HEK293 (cell line): ENCODE measurements at regions not wholly inside any gene's neighbourhood (a gene's known extent, or its start where the extent isn't known, plus 50 kb on each side); places are given as distances from the start of the nearest gene placed in this dataset.

Source experiments
- CTCF ChIA-PET: fragments of 350-600 bp; formaldehyde crosslinking; extraction: SDS; loops from one replicate; lab custom pipeline; 2021; ENCODE audit warnings: antibody characterized with exemption; lab: Yijun Ruan, JAX
- POLR2A ChIA-PET: fragments of 300-600 bp; formaldehyde crosslinking; extraction: SDS; loops from one replicate; lab custom pipeline; 2020; ENCODE audit warnings: antibody characterized with exemption, inconsistent platforms; lab: Yijun Ruan, JAX
- H3K27ac ChIP-seq: fragments of 200-500 bp; sonication (Bioruptor generic); 2 replicates; pipeline ENCODE4 v1.5.1; 2014; ENCODE audit warnings: low read depth, low read length, control low read depth, inconsistent platforms; ENCODE audit errors: extremely low read depth
- H3K36me3 ChIP-seq, 2 experiments: fragments of 200-500 bp in 1 of 2; sonication (Bioruptor generic) in 1 of 2; 1 replicate in 1 of 2; 2 replicates in 1 of 2; pipeline ENCODE4 v1.5.1; 2014 to 2017; ENCODE audit warnings: inconsistent platforms in 2 of 2, low read length in 2 of 2; ENCODE audit not compliant: control insufficient read depth in 2 of 2, insufficient read depth in 1 of 2
- H3K4me1 ChIP-seq: fragments of 200-500 bp; sonication (Bioruptor generic); 2 replicates; pipeline ENCODE4 v1.5.1; 2014; ENCODE audit warnings: mild to moderate bottlenecking, low read length, inconsistent platforms; ENCODE audit not compliant: control insufficient read depth, insufficient read depth
- H3K4me3 ChIP-seq: 2 replicates; pipeline ENCODE4 v1.5.1; 2011; ENCODE audit warnings: low read depth, mild to moderate bottlenecking, control low read depth, low read length, moderate library complexity
- H3K9me3 ChIP-seq: fragments of 200-500 bp; sonication (Bioruptor generic); 2 replicates; pipeline ENCODE4 v1.5.1; 2014; ENCODE audit warnings: low read depth, low read length, inconsistent platforms; ENCODE audit not compliant: control insufficient read depth, insufficient read depth
- KLF7 ChIP-seq: fragments of 450-650 bp; formaldehyde crosslinking; IDR thresholded peaks from 2 replicates; pipeline ENCODE4 v1.5.1; 2016; ENCODE audit warnings: missing biosample characterization, missing genetic modification characterization, borderline replicate concordance
- KLF8 ChIP-seq: fragments of 450-650 bp; formaldehyde crosslinking; IDR thresholded peaks from 2 replicates; pipeline ENCODE4 v1.5.1; 2016; ENCODE audit warnings: missing biosample characterization, missing genetic modification characterization
- OSR2 ChIP-seq: fragments of 450-650 bp; formaldehyde crosslinking; IDR thresholded peaks from 2 replicates; pipeline ENCODE4 v1.5.1; 2016; ENCODE audit warnings: missing biosample characterization, missing genetic modification characterization
- OVOL3 ChIP-seq: fragments of 450-650 bp; formaldehyde crosslinking; IDR thresholded peaks from 2 replicates; pipeline ENCODE4 v1.5.1; 2016; ENCODE audit warnings: missing biosample characterization, missing genetic modification characterization
- SALL2 ChIP-seq: fragments of 450-650 bp; formaldehyde crosslinking; IDR thresholded peaks from 2 replicates; pipeline ENCODE4 v1.5.0; 2017; ENCODE audit warnings: missing biosample characterization, mild to moderate bottlenecking, missing genetic modification characterization, borderline replicate concordance
- SCRT1 ChIP-seq: fragments of 450-650 bp; formaldehyde crosslinking; IDR thresholded peaks from 2 replicates; pipeline ENCODE4 v1.5.1; 2016; ENCODE audit warnings: missing biosample characterization, missing genetic modification characterization, borderline replicate concordance
- SCRT2 ChIP-seq: fragments of 450-650 bp; formaldehyde crosslinking; IDR thresholded peaks from 2 replicates; pipeline ENCODE4 v1.5.1; 2016; ENCODE audit warnings: missing biosample characterization, missing genetic modification characterization
- ZBTB10 ChIP-seq: fragments of 450-650 bp; formaldehyde crosslinking; IDR thresholded peaks from 2 replicates; pipeline ENCODE4 v1.5.1; 2016; ENCODE audit warnings: missing biosample characterization, missing genetic modification characterization
- ZFP69B ChIP-seq: fragments of 450-650 bp; formaldehyde crosslinking; IDR thresholded peaks from 2 replicates; pipeline ENCODE4 v1.5.1; 2016; ENCODE audit warnings: missing biosample characterization, missing genetic modification characterization
- ZNF174 ChIP-seq: fragments of 450-650 bp; formaldehyde crosslinking; IDR thresholded peaks from 2 replicates; pipeline ENCODE4 v1.5.0; 2017; ENCODE audit warnings: missing biosample characterization, mild to moderate bottlenecking, missing genetic modification characterization
- ZNF221 ChIP-seq: fragments of 450-650 bp; formaldehyde crosslinking; IDR thresholded peaks from 2 replicates; pipeline ENCODE4 v1.5.1; 2017; ENCODE audit warnings: missing biosample characterization, missing genetic modification characterization, borderline replicate concordance
- ZNF248 ChIP-seq: fragments of 450-650 bp; formaldehyde crosslinking; IDR thresholded peaks from 2 replicates; pipeline ENCODE4 v1.5.1; 2017; ENCODE audit warnings: missing biosample characterization, missing genetic modification characterization
- ZNF311 ChIP-seq: fragments of 450-650 bp; formaldehyde crosslinking; IDR thresholded peaks from 2 replicates; pipeline ENCODE4 v1.5.1; 2017; ENCODE audit warnings: missing biosample characterization, missing genetic modification characterization, borderline replicate concordance
- ZNF394 ChIP-seq: fragments of 450-650 bp; formaldehyde crosslinking; IDR thresholded peaks from 2 replicates; pipeline ENCODE4 v1.5.1; 2016; ENCODE audit warnings: missing biosample characterization, missing genetic modification characterization, mild to moderate bottlenecking, moderate library complexity, borderline replicate concordance
- ZNF518A ChIP-seq: fragments of 450-650 bp; formaldehyde crosslinking; conservative IDR thresholded peaks from 2 replicates; pipeline ENCODE4 v1.5.1; 2016; ENCODE audit warnings: low read depth, missing biosample characterization, missing genetic modification characterization
- ZNF529 ChIP-seq: fragments of 450-650 bp; formaldehyde crosslinking; IDR thresholded peaks from 2 replicates; pipeline ENCODE4 v1.5.1; 2017; ENCODE audit warnings: missing genetic modification characterization, missing biosample characterization; ENCODE audit not compliant: insufficient replicate concordance
- ZNF621 ChIP-seq: fragments of 450-650 bp; formaldehyde crosslinking; IDR thresholded peaks from 2 replicates; pipeline ENCODE4 v1.5.1; 2017; ENCODE audit warnings: missing biosample characterization, missing genetic modification characterization
- ZNF623 ChIP-seq: fragments of 450-650 bp; formaldehyde crosslinking; IDR thresholded peaks from 2 replicates; pipeline ENCODE4 v1.5.1; 2016; ENCODE audit warnings: missing biosample characterization, missing genetic modification characterization
- ZNF626 ChIP-seq: fragments of 450-650 bp; sonication (Bioruptor Pico); formaldehyde crosslinking; IDR thresholded peaks from 2 replicates; pipeline ENCODE4 v1.5.1; 2018; ENCODE audit warnings: missing biosample characterization, missing genetic modification characterization, inconsistent platforms
- ZNF629 ChIP-seq: fragments of 450-650 bp; formaldehyde crosslinking; IDR thresholded peaks from 2 replicates; pipeline ENCODE4 v1.5.1; 2017; ENCODE audit warnings: missing biosample characterization, missing genetic modification characterization
- ZNF677 ChIP-seq: fragments of 450-650 bp; IDR thresholded peaks from 2 replicates; pipeline ENCODE4 v1.5.0; 2018; ENCODE audit warnings: missing biosample characterization, mild to moderate bottlenecking, missing genetic modification characterization, moderate library complexity
- ZNF792 ChIP-seq: fragments of 450-650 bp; formaldehyde crosslinking; IDR thresholded peaks from 2 replicates; pipeline ENCODE4 v1.5.1; 2016; ENCODE audit warnings: missing biosample characterization, missing genetic modification characterization
- ZSCAN16 ChIP-seq: fragments of 450-650 bp; formaldehyde crosslinking; IDR thresholded peaks from 2 replicates; pipeline ENCODE4 v1.5.1; 2016; ENCODE audit warnings: missing biosample characterization, missing genetic modification characterization

- H3K36me3 ChIP-seq, result no peaks in the 10 kb centered on the region
- TF ChIP-seq ZNF248 (tag by site-specific recombination) (no peak), KLF7 (tag by site-specific recombination) (no peak), ZSCAN16 (tag by site-specific recombination) (no peak), ZBTB10 (tag by site-specific recombination) (no peak), ZNF626 (tag by site-specific recombination) (no peak), SALL2 (tag by site-specific recombination) (no peak), ZFP69B (no peak), ZNF623 (tag by site-specific recombination) (no peak)
- H3K27ac ChIP-seq, result no peak overlapping the region
- ChIA-PET POLR2A (no interaction called here), CTCF (no interaction called here)
- H3K4me3 ChIP-seq, result no peak overlapping the region
- peaks cover 9% of the 10 kb centered on the region; the same call in 1 of the 2 replicates for H3K4me1 ChIP-seq
- H3K9me3 ChIP-seq, result no peaks in the 10 kb centered on the region
Observed at GRCh38 chr3:18079062-18079461, 336.6 kb upstream of the TBC1D5 start.

GRCh38 chr3:18077128-18077840 lies 334.9 kb upstream of the TBC1D5 start:
- Histone ChIP-seq H3K9me3 (no peaks in the 10 kb centered on the region), H3K36me3 (no peaks in the 10 kb centered on the region), H3K4me1 (peaks cover 9% of the 10 kb centered on the region; the same call in 1 of the 2 replicates), H3K4me3 (no peak overlapping the region), H3K27ac (no peak overlapping the region)
- TF ChIP-seq ZNF221 (tag by site-specific recombination) (no peak), SCRT2 (peak; percentile 61), SCRT1 (tag by site-specific recombination) (peak; percentile 20; the same call in 1 of the 2 replicates), ZNF311 (tag by site-specific recombination) (no peak)
- ChIA-PET CTCF (no interaction called here), POLR2A (no interaction called here)

- no peaks in the 10 kb centered on the region for H3K36me3 ChIP-seq
- no peak overlapping the region for H3K27ac ChIP-seq
- no peaks in the 10 kb centered on the region for H3K9me3 ChIP-seq
- H3K4me3 ChIP-seq, result no peak overlapping the region
- ChIA-PET POLR2A (no interaction called here), CTCF (no interaction called here)
- H3K4me1 ChIP-seq, result peaks cover 9% of the 10 kb centered on the region; the same call in 1 of the 2 replicates
- TF ChIP-seq ZNF174 (tag by site-specific recombination) (no peak), ZNF394 (tag by site-specific recombination) (no peak), OVOL3 (no peak), ZNF792 (tag by site-specific recombination) (no peak), ZNF621 (no peak), ZNF677 (tag by site-specific recombination) (no peak), ZNF529 (tag by site-specific recombination) (no peak), ZNF629 (tag by site-specific recombination) (no peak), OSR2 (tag by site-specific recombination) (no peak), KLF8 (no peak), ZNF518A (no peak)
Observed at GRCh38 chr3:18076301-18076700, 333.9 kb upstream of the TBC1D5 start.
